GM12864 (cell line): ENCODE measurements at regions not wholly inside any gene's neighbourhood (a gene's known extent, or its start where the extent isn't known, plus 50 kb on each side); places are given as distances from the start of the nearest gene placed in this dataset.

Experiments
- DNase-seq: peaks from one replicate; pipeline ENCODE4 v3.0.0-alpha.2; 2011; ENCODE audit warnings: low read depth
- H3K4me3 ChIP-seq: 2 replicates; pipeline ENCODE4 v1.5.1; 2011; ENCODE audit warnings: mild to moderate bottlenecking, low read depth, low read length, control low read depth
- CTCF ChIP-seq: IDR thresholded peaks from 2 replicates; pipeline ENCODE4 v1.5.1; 2011; ENCODE audit warnings: low read depth, mild to moderate bottlenecking, moderate library complexity, low read length, control low read depth, inconsistent platforms; ENCODE audit errors: missing control alignments

GRCh38 chrX:69268611-69269010 lies 103.4 kb upstream of the PJA1 start:
- DNase-seq = no peak
- no peak overlapping the region for H3K4me3 ChIP-seq
- no peak for TF ChIP-seq CTCF

GRCh38 chrX:69264158-69264581 lies 98.9 kb upstream of the PJA1 start:
- H3K4me3 ChIP-seq = no peak overlapping the region
- TF ChIP-seq CTCF = no peak
- DNase-seq = no peak

GRCh38 chrX:69263251-69263820 lies 98.1 kb upstream of the PJA1 start:
- no peak overlapping the region for H3K4me3 ChIP-seq
- DNase-seq = no peak
- TF ChIP-seq CTCF = no peak

GRCh38 chrX:69262036-69262936 lies 97.0 kb upstream of the PJA1 start:
- no peak for DNase-seq
- TF ChIP-seq CTCF = no peak
- no peak overlapping the region for H3K4me3 ChIP-seq

GRCh38 chrX:69260169-69260568 lies 94.9 kb upstream of the PJA1 start:
- no peak for TF ChIP-seq CTCF
- H3K4me3 ChIP-seq = no peak overlapping the region
- no peak for DNase-seq

GRCh38 chrX:69258893-69259292 lies 93.6 kb upstream of the PJA1 start:
- no peak for TF ChIP-seq CTCF
- H3K4me3 ChIP-seq = no peak overlapping the region
- no peak for DNase-seq
